GM12878 (cell line): ENCODE measurements at regions not wholly inside any gene's neighbourhood (a gene's known extent, or its start where the extent isn't known, plus 50 kb on each side); places are given as distances from the start of the nearest gene placed in this dataset.

Experiments
- ATAC-seq: fragments of 200-7000 bp; cut with Tn5 transposase; 3 replicates; pipeline ENCODE4 v1.9.1; 2020; ENCODE audit warnings: mild to moderate bottlenecking, moderate library complexity
- BruUV-seq: library from RNA; stranded (reverse); fragments of 400-500 nt; replicated peaks from 2 replicates; lab custom pipeline; 2021; lab: Mats Ljungman, UMichigan
- CTCF ChIA-PET: fragments of 300-600 bp; sonication (Branson Sonifier 250); formaldehyde crosslinking; extraction: SDS; loops from one replicate; lab custom pipeline; 2021; ENCODE audit warnings: inconsistent platforms; lab: Yijun Ruan, JAX
- POLR2A ChIA-PET: fragments of 350-600 bp; formaldehyde crosslinking; extraction: SDS; loops from one replicate; lab custom pipeline; 2021; ENCODE audit warnings: inconsistent platforms; lab: Charles Lee
- RAD21 ChIA-PET: fragments of 300-600 bp; sonication (Branson Sonifier 250); formaldehyde crosslinking; loops from one replicate; lab custom pipeline; 2023; ENCODE audit warnings: antibody characterized with exemption; ENCODE audit not compliant: unreplicated experiment; lab: Charles Lee
- SMC1A ChIA-PET: fragments of 300-600 bp; sonication (Branson Sonifier 250); formaldehyde crosslinking; loops from one replicate; lab custom pipeline; 2023; ENCODE audit not compliant: unreplicated experiment, uncharacterized antibody; lab: Charles Lee
- DNase-seq: peaks from one replicate; pipeline ENCODE4 v3.0.0-alpha.2; 2011; ENCODE audit warnings: low read depth, low spot score
- FAIRE-seq: peaks from 3 replicates; lab custom pipeline; 2011; peaks lifted over from hg19 to GRCh38; lab: Jason Lieb, UNC
- H2AFZ ChIP-seq: 2 replicates; pipeline ENCODE4 v1.6.0; 2011; ENCODE audit warnings: low read depth, low read length, control low read depth; ENCODE audit not compliant: control insufficient read depth
- H3K27ac ChIP-seq: 2 replicates; pipeline ENCODE4 v1.5.1; 2011; ENCODE audit warnings: control low read depth; ENCODE audit not compliant: control insufficient read depth, insufficient read depth
- H3K27me3 ChIP-seq, 2 experiments: replicated peaks in 1 of 2; 2 replicates each; pipeline versions ENCODE4 v1.6.0 to v1.6.1; 2011; ENCODE audit warnings: low read length in 1 of 2; ENCODE audit not compliant: control insufficient read depth in 2 of 2, insufficient read depth in 2 of 2
- H3K36me3 ChIP-seq, 2 experiments: 2 replicates each; pipeline ENCODE4 v1.5.1; 2011; ENCODE audit warnings: low read length in 1 of 2; ENCODE audit not compliant: control insufficient read depth in 2 of 2, insufficient read depth in 2 of 2
- H3K4me1 ChIP-seq: 2 replicates; pipeline ENCODE4 v1.6.1; 2011; ENCODE audit warnings: mild to moderate bottlenecking, low read length, moderate library complexity, mixed read lengths; ENCODE audit not compliant: control insufficient read depth, insufficient read depth
- H3K4me2 ChIP-seq: 2 replicates; pipeline ENCODE4 v1.6.0; 2011; ENCODE audit warnings: control low read depth; ENCODE audit not compliant: control insufficient read depth, insufficient read depth
- H3K4me3 ChIP-seq: fragments of 200-600 bp; sonication (generic); 2 replicates; pipeline ENCODE4 v1.5.1; 2016
- H3K79me2 ChIP-seq: 2 replicates; pipeline ENCODE4 v1.6.0; 2011; ENCODE audit warnings: low read length; ENCODE audit not compliant: control insufficient read depth, insufficient read depth
- H3K9ac ChIP-seq: 2 replicates; pipeline ENCODE4 v1.8.0; 2011; ENCODE audit warnings: low read length, control low read depth, mixed read lengths; ENCODE audit not compliant: control insufficient read depth, insufficient read depth
- H3K9me3 ChIP-seq: replicated peaks from 3 replicates; pipeline ENCODE4 v1.5.1; 2011; ENCODE audit warnings: mild to moderate bottlenecking, low read length; ENCODE audit not compliant: control insufficient read depth, insufficient read depth
- H4K20me1 ChIP-seq: 2 replicates; pipeline ENCODE4 v1.6.0; 2011; ENCODE audit not compliant: control insufficient read depth, insufficient read depth
- CUX1 ChIP-seq: IDR thresholded peaks from 2 replicates; pipeline ENCODE4 v1.6.1; 2012; ENCODE audit warnings: improper control_type of control experiment, low read depth, low read length; ENCODE audit not compliant: insufficient replicate concordance
- HDAC6 ChIP-seq: fragments of 200-600 bp; sonication (generic); IDR thresholded peaks from one replicate; pipeline ENCODE4 v1.8.0; 2017; ENCODE audit warnings: antibody characterized with exemption; ENCODE audit not compliant: unreplicated experiment
- JUND ChIP-seq: IDR thresholded peaks from 2 replicates; pipeline ENCODE4 v1.6.1; 2012; ENCODE audit warnings: low read depth, mild to moderate bottlenecking, low read length, improper control_type of control experiment, moderate library complexity
- KDM1A ChIP-seq: fragments of 200-600 bp; sonication (generic); IDR thresholded peaks from 2 replicates; pipeline ENCODE4 v1.6.1; 2016; ENCODE audit warnings: borderline replicate concordance
- MTA3 ChIP-seq: IDR thresholded peaks from 2 replicates; pipeline ENCODE4 v1.6.1; 2012; ENCODE audit warnings: low read length, inconsistent platforms, borderline replicate concordance
- NFXL1 ChIP-seq: fragments of 450-650 bp; IDR thresholded peaks from 2 replicates; pipeline ENCODE4 v1.6.1; 2017; ENCODE audit warnings: antibody characterized with exemption, mild to moderate bottlenecking, borderline replicate concordance
- POU2F2 ChIP-seq: IDR thresholded peaks from 3 replicates; pipeline ENCODE4 v1.6.1; 2011; ENCODE audit warnings: low read depth, mild to moderate bottlenecking, low read length, borderline replicate concordance
- RB1 ChIP-seq: fragments of 450-650 bp; formaldehyde crosslinking; IDR thresholded peaks from 2 replicates; pipeline ENCODE4 v1.6.1; 2017; ENCODE audit warnings: mild to moderate bottlenecking, borderline replicate concordance
- SREBF1 ChIP-seq: IDR thresholded peaks from 2 replicates; pipeline ENCODE4 v1.6.1; 2012; ENCODE audit warnings: mild to moderate bottlenecking, low read length
- TCF7 ChIP-seq: IDR thresholded peaks from 2 replicates; pipeline ENCODE4 v1.6.1; 2014; ENCODE audit warnings: antibody characterized with exemption, borderline replicate concordance
- YBX1 ChIP-seq: fragments of 450-650 bp; IDR thresholded peaks from 2 replicates; pipeline ENCODE4 v1.6.1; 2016; ENCODE audit warnings: antibody characterized with exemption
- ZNF217 ChIP-seq: fragments of 450-650 bp; IDR thresholded peaks from 2 replicates; pipeline ENCODE4 v1.6.1; 2017; ENCODE audit warnings: antibody characterized with exemption, mild to moderate bottlenecking
- in situ Hi-C: fragments of 300-500 bp; cut with MboI; formaldehyde crosslinking; loops from 9 replicates; pipeline ENCODE4 v1.14.3; 2018; ENCODE audit warnings: mixed read lengths
- intact Hi-C: fragments of 100-400 bp; cut with micrococcal nuclease; formaldehyde crosslinking; loops from one replicate; pipeline ENCODE4 v1.14.2; 2022; ENCODE audit not compliant: unreplicated experiment
- TF ChIP-seq, protein P1 (sequence below): IDR thresholded peaks from 2 replicates; pipeline ENCODE4 v1.6.1; 2012; ENCODE audit warnings: low read depth, low read length, improper control_type of control experiment
- TF ChIP-seq, protein P2 (sequence below): fragments of 450-650 bp; conservative IDR thresholded peaks from 2 replicates; pipeline ENCODE4 v1.6.1; 2017; ENCODE audit warnings: mild to moderate bottlenecking, moderate library complexity

DNA sequence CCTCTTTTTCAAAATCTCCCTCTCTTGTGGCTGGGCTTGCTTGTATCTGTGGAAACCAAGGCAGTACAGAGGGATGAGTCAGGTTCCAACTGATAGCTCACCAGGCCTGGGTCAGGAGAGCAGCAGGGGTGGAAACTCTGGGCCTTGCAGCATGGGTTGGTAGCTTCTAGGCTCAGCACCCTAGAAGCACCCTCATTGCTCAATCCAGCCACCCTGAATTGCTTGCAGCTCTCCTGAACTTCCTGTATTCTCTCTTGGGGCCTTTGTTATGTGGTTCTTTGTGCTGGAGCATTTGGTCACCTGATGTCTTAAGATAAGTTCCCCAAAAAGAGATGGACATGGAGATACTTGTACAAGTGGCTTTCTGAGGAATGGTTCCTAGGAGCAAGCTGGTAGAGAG lies 169.4 kb downstream of the IRX5 start:
- POLR2A ChIA-PET: no interaction called here
- no peaks in the 10 kb centered on the region for H4K20me1 ChIP-seq

More for the DNA sequence above, 169.4 kb downstream of the IRX5 start:
- SMC1A ChIA-PET: no interaction called here
- no peak overlapping the region for H3K27ac ChIP-seq
- ATAC-seq: no peak
- no peak for DNase-seq
- H3K4me1 ChIP-seq: no peaks in the 10 kb centered on the region
- no peak for FAIRE-seq
- intact Hi-C loops: no loop called here
- H3K79me2 ChIP-seq: no peaks in the 10 kb centered on the region
- TF ChIP-seq KDM1A: no peak
- TF ChIP-seq ZNF217: no peak
- TF ChIP-seq MTA3: no peak
- TF ChIP-seq RB1: no peak
- no peak for TF ChIP-seq SREBF1
- TF ChIP-seq, protein P1, sequence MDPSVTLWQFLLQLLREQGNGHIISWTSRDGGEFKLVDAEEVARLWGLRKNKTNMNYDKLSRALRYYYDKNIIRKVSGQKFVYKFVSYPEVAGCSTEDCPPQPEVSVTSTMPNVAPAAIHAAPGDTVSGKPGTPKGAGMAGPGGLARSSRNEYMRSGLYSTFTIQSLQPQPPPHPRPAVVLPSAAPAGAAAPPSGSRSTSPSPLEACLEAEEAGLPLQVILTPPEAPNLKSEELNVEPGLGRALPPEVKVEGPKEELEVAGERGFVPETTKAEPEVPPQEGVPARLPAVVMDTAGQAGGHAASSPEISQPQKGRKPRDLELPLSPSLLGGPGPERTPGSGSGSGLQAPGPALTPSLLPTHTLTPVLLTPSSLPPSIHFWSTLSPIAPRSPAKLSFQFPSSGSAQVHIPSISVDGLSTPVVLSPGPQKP: no peak
- TF ChIP-seq CUX1: no peak
- TF ChIP-seq POU2F2: no peak
- TF ChIP-seq, protein P2, sequence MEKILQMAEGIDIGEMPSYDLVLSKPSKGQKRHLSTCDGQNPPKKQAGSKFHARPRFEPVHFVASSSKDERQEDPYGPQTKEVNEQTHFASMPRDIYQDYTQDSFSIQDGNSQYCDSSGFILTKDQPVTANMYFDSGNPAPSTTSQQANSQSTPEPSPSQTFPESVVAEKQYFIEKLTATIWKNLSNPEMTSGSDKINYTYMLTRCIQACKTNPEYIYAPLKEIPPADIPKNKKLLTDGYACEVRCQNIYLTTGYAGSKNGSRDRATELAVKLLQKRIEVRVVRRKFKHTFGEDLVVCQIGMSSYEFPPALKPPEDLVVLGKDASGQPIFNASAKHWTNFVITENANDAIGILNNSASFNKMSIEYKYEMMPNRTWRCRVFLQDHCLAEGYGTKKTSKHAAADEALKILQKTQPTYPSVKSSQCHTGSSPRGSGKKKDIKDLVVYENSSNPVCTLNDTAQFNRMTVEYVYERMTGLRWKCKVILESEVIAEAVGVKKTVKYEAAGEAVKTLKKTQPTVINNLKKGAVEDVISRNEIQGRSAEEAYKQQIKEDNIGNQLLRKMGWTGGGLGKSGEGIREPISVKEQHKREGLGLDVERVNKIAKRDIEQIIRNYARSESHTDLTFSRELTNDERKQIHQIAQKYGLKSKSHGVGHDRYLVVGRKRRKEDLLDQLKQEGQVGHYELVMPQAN: no peak
- no peak for TF ChIP-seq YBX1
- no peak for TF ChIP-seq JUND
- no peak for TF ChIP-seq NFXL1
- no peak for TF ChIP-seq HDAC6
- no peak for TF ChIP-seq TCF7
- TF ChIP-seq, all 136 proteins: peak for 0
- H2AFZ ChIP-seq: no peak overlapping the region
- CTCF ChIA-PET: interaction anchor here (0.6 kb wide), 1 partner anchor 1551 kb away, joined by 3 read pairs; no protein-coding TSS in a partner anchor
- H3K36me3 ChIP-seq: no peaks in the 10 kb centered on the region
- H3K27me3 ChIP-seq: no peaks in the 10 kb centered on the region
- in situ Hi-C loops: no loop called here
- RAD21 ChIA-PET: no interaction called here
- H3K9ac ChIP-seq: no peak overlapping the region
- H3K9me3 ChIP-seq: no peaks in the 10 kb centered on the region; the same call in 2 of the 3 replicates
- no peak overlapping the region for H3K4me3 ChIP-seq
- H3K4me2 ChIP-seq: no peak overlapping the region
- no TSS peak for BruUV-seq
